ENCODE measurements at regions not wholly inside any gene's neighbourhood (a gene's known extent, or its start where the extent isn't known, plus 50 kb on each side); places are given as distances from the start of the nearest gene placed in this dataset.

DNA sequence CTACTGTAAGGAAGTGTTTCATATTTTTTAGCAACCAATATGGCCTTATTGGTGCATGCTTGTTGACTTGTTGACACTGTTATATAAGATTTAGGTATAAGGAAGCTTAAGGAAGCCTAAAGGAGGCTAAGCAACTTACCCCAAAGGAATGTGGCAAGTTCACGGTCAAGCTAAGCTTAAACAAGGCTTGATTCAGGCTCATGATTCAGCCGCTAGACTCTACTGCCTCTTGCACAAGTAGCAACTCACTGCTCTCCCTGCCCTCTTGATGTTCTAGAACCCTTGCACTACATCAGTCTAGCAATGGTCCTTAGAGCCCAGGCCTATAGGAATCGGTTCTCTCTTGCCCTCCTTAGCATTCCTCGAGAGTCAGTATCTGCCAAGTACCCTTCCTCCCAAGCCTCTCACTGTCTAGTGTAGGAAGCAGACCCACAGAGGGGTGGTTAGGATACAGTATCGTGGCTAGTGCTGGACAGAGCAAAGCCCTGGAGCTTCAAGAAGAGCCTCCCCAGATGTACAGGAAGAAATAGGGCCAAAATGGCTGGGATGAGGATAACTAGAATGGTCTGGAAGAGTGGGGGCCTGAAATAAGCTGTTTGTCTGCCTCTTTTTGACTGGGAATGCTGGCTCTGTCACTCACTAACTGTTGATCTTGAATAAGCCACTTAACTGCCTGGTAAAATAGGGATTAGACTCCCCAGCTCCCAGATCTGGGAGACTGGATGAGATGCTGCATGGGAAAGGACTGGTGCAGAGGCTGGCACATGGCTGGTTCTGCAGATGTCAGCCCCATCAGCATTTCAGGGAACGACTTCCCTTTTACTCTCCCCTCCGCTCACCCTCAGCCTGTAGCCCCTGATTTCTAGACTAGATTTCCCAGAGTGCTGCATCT, 122.2 kb downstream of the NAV1 start:
- no peak for DNase-seq

- no peak for DNase-seq
These were observed 123.0 kb downstream of the NAV1 start for GRCh38 chr1:201661823-201662359.

DNA sequence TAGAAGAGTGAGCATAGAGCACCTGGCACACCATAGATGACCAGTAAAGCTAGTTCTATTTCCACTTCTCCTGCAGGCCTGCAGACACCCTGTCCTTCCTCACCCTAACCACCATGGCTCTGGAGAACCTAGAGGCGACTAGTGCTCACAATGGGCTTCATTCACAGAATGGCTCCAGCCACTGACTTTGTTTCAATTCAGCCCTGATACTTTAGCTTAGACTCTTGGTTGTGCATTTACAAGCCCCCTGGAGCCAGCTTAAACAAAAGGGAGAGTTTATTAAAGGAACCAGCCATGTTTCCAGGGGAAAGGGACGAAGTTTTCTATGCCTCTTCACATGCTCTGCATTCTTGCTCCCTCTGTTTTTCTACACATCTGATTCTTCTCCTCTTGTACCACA, 123.7 kb downstream of the NAV1 start:
- no peak for DNase-seq

- no peak for DNase-seq
These were observed 124.7 kb downstream of the NAV1 start for GRCh38 chr1:201663491-201664113.

GRCh38 chr1:201665036-201665435, 126.1 kb downstream of the NAV1 start:
- no peak for DNase-seq

- no peak for DNase-seq
These were observed 127.2 kb downstream of the NAV1 start for GRCh38 chr1:201666102-201666501.

DNA sequence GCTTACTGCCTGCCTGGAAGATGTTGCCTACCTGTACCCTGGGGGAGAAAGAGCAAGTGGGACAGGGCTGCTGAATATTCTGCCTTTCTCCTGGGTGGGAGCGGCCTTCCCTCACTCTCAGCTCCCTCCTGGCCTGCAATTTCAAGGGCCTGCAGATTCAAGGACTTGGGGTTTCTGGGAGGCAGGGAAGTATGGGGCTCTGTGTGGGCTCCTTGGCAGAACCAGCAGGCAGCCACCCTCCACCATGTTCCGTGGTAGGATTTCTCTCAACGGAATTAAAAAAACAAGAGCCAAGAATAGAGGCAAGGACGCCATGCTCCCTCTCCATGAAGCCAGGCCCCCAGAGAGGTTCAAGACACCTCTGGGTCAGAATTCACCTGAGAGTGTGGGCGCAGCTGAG, 127.7 kb downstream of the NAV1 start:
- DNase-seq, result no peak

DNA sequence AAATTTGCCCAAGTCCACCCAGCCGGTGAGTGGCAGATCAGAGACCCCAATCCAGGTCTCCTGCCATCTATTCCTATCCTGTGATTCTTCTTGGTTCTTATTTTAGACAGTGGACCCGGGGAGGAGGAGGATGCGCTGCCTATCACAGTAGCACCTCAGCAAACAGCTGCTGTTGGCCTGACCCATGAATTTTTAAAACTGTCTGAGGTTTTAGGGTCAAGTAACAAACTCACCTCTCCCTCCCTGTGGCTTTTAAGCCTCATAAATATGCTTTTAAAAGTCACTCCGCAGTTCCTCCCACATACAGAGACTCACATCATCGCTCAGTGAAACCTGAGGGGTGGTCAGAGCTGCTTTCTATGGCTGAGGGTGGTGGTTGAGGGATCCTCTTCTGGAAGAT, 128.6 kb downstream of the NAV1 start:
- DNase-seq, result no peak

- DNase-seq, result no peak
These were observed 131.6 kb downstream of the NAV1 start for GRCh38 chr1:201670517-201670916.

- no peak for DNase-seq
These were observed 133.8 kb downstream of the NAV1 start for GRCh38 chr1:201672685-201673084.

DNA sequence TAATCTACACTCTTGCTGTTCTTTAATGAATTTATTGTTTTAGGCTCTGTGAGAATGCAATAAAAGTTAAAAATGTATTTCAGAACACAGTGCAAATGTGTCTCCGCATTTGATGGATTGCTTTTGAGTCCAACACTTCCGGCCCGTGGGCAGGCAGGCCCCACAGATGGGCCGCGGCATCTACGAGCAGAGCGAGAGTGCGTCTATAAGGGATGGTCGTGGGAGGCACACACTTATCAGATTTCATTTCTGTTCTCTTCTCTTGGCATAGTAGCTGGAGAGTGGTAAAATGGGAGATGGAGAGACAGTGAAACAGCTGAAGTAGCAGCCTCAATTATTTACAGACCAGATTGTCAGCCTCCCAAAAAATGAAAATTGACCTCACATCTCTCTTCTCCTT, 134.2 kb downstream of the NAV1 start:
- DNase-seq, result no peak

DNA sequence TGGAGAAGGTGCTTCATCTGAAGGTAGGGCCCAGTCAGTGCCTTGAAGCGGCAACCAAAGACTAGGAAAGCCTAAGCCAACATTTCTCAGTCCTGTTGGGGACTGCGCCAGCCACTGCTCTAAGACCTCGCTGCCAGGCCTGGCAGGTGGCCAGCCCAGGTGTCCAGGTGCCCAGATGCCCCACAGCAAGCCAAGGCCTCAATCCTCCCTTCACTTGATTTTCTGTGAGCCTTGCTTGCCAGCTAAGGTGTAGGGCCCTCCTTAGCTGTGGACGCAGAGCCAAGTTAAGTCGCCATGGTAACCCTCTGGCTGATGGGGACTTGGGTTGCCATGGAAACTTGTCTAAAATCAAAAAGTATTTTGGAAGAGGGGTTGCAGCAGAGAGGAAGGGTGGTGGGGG, 135.0 kb downstream of the NAV1 start:
- no peak for DNase-seq

DNA sequence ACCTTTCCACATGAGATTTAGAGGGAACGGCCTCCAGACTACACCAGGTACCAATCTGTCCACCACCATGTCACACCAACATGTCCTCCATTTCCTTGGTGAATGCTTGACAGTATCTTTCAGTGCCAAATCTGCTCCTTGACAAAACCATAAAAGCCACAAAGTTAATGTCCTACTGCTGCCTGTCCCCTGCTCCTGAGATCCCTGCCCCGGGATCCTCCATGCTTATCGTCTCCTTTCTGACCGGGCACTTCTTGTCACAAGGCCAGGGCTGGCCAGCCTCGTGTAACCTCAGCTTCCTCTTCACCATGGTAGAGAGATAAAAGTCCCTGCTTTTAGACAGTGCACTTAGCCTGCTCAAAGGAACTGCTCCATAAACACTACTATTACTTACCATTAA, 136.2 kb downstream of the NAV1 start:
- no peak for DNase-seq

DNA sequence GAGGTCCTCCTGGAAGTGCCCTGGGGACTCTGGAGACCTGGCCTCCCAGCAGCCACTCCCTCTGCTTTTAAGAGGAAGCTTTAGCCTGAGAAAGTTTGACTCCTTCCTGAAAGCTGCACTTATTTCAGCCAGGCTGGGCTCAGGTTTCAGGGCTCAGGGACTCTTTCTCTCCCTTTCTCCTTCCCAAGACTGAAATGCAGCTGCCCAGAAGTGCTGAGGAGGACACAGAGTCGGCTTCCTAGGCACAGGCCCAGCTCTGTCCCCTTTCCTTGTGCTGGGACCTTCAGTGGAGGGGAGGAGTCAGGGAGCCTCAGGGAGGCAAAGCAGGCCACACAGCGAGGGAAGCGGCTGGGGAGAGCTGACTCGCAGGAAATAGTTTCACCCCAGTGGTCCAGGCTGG, 137.3 kb downstream of the NAV1 start:
- no peak for DNase-seq

DNA sequence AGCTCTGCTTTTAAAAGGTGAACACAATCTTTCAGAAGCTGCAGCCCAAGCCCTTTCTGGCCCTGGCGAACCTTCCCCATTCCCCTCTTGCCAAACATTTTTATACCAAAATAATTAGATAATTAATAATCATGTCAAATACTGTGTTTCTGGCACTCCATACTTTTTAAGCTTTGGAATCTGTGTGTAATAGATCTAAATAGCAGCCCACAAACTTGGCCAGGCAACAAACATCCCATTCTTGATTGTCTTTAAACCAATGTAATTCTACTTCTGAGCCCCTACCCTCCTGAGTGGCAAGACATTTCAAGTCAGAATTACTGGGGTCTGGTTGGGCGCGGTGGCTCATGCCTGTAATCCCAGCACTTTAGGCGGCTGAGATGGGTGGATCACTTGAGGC, 137.7 kb downstream of the NAV1 start:
- DNase-seq, result no peak

- DNase-seq, result no peak
These were observed 139.6 kb downstream of the NAV1 start for GRCh38 chr1:201678264-201679101.

- no peak for DNase-seq
These were observed 142.4 kb downstream of the NAV1 start for GRCh38 chr1:201681375-201681774.

- DNase-seq, result no peak
These were observed 144.0 kb downstream of the NAV1 start for GRCh38 chr1:201682964-201683363.

GRCh38 chr1:201683397-201683796, 144.5 kb downstream of the NAV1 start:
- no peak for DNase-seq

- no peak for DNase-seq
These were observed 143.5 kb upstream of the IPO9 start for GRCh38 chr1:201685485-201685884.

DNA sequence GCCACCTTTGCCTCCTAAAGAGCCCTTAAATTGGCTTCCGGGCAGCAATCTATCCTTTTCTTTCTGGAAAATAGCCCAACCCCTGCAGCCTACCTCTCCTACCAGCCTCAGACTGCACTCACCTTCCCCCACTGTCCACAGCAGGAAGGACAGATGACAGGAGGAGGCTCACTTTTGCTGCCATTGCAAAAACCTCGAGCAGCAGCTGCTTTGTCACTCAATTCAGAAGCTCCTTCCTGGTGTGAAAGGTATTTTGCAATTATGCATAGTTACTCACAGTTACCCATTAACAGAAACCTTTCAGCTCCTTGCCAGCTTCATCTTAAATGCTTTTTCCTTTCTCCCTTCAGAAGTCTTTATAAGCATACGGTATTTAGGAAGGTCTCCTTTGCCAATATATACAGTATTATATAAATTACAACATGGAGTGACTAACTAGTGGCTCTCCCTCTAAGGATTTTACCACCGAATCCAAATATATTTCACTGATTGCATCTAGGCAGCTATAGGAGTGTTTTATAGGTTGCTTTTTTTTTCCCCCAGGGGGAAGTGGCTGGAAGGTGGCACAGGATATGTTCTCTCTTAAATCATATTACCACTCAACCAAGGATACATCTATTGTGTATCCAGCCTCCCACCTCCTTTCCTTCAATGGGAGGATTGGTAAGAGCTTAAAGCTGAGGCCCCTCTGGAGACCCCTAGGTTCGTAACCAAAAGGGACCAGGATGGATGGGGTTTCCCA, 142.1 kb upstream of the IPO9 start:
- DNase-seq, result peak; percentile 34

- no peak for DNase-seq
These were observed 140.4 kb upstream of the IPO9 start for GRCh38 chr1:201688514-201688913.

- DNase-seq, result no peak
These were observed 139.3 kb upstream of the IPO9 start for GRCh38 chr1:201689647-201690046.
